NK-92 treated with Interleukin-12 subunit alpha and Interleukin-12 subunit beta, amount 100 ng/mL, for 24 hours (cell line): ENCODE measurements at regions not wholly inside any gene's neighbourhood (a gene's known extent, or its start where the extent isn't known, plus 50 kb on each side); places are given as distances from the start of the nearest gene placed in this dataset.
"Not testable (repeated sequence)": the region's sequence is repeated elsewhere in the genome, so short reads cannot be mapped to it uniquely, and the experiment has no call there.

Experiments used
- DNase-seq: peaks from one replicate; lab custom pipeline; 2025; lab: John Stamatoyannopoulos, UW

DNA sequence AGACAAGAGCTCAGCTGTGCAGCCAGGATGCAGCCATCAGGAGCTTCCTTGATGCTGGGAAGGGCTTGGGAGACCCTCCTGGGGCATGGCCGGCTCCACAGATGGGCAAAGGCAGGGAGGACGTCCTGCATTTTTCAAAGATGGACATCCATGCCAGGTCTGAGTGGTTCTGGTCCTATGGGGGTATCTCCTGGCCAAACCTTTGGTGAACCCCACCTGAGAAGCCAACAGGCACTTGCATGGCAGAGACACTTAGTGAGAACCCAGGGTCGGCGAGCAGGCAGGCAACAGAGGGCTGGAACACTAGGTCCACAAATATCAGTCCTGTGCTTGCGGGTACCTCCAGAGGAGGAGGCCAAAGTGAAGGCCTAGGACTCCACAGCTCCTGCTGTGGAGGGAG, 70.0 kb downstream of the KCTD15 start:
- DNase-seq = no peak

DNA sequence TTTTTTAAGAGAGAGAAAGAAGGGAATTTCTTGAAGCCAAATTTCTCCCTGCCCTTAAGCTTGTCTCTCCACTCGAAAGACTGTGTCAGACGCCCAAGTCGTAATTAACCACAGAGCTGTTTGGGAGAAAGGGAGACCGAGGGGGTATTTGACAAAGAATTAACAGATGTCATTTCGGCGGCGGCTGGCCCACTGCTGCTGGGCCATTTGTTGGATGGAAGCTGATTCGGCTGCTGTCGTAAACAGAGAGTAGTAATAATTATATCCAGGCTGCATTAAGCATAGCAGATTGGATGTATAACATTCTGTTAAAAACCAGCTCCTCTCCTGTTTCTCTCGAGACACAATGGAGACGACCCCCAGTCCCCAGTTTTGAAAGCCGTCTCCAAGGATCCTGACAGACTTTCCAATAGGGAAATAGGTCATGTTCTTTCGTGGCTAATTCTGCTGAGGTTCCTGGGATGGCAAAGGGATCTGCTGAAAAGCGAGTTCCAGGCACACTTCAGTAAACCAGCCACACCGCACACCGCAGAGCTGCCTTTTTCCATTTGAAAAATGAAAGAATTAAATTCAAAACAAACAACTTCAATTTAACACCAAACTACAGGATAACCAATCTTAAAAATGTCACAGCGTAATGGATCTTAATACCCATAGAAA, 71.5 kb downstream of the KCTD15 start:
- no peak for DNase-seq

DNA sequence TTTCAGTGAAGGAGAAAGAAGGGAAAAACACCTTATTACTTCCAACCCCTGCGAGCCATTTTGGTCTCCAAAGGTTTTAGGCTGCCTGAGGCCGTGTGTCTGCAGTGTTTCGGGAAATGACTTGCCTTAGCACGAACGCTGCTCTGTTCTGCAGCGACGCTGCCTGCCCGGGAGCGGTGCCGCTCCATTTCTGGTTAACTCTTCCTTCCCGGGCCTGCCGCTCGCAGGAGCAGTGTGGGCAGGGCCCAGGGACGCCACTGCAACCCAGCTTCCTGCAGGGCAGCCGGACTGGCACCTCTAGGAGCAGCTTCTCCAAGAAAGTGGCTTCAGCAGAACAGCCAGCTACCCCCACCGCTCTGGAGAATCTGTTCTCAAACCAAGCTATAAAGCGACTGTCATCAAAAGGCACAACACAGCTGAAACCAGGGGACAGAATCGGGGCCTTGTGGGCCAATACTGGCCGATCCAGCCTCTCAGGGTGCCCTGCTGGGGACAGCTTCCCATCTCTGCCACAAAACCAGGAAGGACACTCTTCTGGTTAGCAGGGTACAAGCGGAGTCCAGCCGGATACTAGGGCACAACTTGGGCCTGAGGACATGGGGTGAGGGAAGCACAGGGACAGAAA, 72.2 kb downstream of the KCTD15 start:
- no peak for DNase-seq

DNA sequence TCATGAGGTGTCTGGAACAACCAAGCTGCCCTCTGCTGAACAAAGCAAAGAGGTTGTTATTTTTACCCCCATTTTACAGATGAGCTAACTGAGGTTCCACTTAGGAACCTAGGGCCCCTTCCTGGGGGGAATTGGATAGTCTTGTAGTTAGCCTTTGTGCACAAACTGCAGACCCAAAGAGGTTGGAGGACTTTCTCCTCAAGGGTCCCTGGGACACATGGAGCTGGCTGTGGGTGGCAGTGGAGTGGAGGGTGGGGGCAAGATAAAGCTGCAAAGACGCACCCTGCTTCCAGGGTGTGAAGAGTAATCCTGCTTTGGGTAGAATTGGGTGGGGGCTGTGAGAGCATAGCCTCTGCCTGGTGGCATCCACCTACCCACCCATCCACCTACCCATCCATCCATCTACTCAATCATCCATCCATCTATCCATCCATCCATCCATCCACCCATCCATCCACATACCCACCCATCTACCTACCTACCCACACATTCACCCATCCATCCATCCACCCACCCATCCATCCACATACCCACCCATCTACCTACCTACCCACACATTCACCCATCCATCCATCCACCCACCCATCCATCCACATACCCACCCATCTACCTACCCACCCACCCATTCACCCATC, 73.7 kb downstream of the KCTD15 start:
- DNase-seq = not testable (repeated sequence)

DNA sequence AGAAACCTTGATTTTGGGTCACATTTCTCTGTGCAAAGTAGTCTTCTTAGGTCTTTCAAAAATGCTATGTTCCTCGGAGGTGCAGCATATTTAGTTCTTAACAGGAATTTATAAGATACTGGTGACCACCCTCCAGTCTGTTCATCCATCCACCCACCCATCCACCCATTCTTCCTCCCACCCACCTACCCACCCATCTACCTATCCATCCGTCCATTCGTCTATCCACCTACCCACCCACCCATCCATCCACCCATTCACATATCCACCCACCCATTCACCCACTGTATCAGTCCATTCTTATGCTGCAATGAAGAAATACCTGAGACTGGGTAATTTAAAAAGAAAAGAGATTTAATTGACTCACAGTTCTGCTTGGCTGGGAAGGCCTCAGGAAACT, 74.9 kb downstream of the KCTD15 start:
- no peak for DNase-seq

DNA sequence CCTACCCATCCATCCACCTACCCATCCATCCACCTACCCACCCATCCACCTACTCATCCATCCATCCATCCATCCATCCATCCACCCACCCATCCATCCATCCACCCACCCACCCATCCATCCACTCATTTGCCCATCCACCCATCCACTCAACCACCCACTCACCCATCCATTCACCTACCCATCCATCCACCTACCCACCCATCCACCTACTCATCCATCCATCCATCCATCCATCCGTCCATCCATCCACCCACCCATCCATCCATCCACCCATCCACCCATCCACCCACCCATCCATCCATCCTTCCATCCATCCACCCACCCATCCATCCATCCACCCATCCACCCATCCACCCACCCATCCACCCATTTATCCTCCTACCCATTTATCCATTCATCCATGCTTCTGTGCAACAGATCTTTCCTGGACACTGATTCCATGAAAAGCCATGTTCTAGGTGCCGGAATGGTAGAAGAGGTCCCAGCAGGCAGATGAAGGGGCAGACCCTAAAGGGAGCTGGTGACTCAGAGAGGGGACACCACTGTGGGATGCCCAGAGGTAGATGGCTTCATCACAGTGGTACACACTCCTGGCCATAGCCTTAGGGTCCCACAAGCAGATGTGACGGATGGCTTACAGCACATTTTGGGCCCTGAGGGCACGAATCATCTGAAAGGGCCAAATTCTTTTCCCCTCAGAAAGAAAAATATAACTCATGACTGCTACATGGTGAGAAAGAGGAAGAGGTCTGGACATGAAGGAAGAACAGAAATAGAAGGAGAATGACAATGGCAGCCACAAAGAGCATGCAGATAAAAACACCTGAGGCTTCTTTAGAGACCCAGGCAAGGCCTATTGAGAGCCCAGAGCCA, 76.0 kb downstream of the KCTD15 start:
- no peak for DNase-seq

DNA sequence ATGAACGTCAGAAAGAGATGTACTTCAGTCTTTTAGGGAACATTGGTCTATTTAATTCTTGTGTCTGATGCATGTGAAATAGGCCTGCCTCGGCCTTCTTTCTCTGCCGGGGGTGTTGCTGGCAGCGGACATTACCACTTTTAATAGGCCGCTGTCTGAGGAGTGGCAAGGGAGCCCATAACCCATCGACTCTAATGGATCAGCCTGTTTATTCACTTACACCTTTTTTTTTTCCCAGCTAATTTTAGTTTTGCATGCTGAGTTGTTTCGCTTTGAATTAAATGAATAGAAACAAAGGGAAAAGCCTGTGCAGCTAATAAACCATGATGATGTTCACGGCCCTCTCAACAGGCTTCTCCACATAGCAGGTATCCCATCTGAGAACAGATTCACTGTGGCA, 78.4 kb downstream of the KCTD15 start:
- no peak for DNase-seq

DNA sequence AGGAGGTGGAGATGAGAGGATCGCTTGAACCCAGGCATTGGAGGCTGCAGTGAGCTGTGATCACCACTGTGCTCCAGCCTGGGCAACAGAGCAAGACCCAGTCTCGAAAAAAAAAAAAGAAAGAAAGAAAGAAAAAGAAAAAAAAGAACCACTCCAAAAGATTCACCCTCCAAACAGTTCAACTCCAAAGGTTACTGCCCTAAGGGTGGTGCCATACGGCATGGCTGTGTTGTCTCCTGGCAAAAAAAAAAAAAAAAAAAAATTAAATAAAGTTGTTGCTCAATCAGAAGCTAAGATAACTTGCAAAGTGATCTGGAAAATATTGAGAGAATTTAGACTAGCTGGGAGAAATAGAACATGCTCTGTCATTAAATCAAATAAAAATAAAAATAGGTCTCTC, 79.5 kb downstream of the KCTD15 start:
- DNase-seq = no peak

DNA sequence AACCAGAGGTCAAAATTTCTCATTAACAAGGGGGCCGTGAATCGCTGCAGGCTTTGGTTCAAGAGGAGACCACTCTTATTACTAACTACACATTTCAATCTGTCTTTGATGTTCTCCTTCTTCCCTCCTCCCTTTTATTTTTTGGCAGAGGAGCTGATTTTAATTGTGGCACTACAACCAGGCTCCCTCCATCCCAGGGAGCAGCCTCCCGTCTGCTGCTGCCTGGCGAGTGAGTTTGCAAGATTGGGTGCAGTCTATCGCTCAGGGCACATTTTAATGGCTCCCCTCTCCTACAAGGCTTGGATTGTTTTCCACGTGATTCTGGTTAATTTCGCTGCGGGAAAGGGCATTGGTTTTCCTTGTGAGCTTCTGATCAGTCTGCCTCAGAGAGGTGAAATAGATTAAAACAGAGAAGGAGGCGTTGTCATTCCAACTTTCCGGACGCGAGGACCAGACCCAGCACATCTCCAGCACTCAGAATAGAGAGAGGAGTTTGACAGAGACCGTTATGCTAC, 81.4 kb downstream of the KCTD15 start:
- DNase-seq = no peak

DNA sequence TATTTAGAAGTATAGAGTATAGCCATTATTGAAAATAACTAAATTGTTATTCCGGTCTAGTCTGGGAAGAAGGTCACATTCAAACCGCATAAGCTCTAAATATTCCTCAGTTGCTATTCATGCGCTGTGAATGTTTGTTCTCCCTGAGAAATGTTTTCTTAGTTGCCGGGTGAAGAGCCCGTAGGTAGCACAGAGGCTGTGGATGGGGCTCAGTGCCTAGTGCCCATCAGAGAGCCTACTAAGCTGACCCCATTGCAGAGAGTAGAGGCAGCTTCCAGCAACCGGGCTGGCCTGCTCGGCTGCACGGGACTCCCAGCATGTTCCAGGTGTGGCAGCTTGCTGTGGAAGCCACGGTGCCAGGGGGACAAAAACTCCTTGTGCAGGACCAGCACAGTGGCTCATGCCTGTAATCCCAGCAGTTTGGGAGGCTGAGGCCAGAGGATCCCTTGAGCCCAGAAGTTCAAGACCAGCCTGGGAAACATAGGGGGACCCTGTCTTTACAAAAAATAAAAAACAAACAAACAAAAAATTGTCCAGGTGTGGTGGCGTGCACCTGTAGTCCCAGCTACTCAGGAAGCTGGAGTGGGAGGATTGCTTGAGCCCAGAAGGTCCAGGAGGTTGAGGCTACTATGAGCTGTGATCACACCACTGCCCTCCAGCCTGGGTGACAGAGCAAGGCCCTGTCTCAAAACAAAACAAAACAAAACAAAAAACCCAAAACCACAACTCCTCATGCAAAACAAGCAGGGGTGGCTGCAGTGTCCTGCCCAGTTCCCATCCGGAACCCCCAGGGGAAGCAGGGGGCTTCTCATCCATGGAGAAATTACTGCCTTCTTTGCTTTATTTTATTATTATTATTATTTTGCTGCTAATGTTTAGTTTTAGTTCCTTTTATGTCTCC, 82.5 kb downstream of the KCTD15 start:
- no peak for DNase-seq

DNA sequence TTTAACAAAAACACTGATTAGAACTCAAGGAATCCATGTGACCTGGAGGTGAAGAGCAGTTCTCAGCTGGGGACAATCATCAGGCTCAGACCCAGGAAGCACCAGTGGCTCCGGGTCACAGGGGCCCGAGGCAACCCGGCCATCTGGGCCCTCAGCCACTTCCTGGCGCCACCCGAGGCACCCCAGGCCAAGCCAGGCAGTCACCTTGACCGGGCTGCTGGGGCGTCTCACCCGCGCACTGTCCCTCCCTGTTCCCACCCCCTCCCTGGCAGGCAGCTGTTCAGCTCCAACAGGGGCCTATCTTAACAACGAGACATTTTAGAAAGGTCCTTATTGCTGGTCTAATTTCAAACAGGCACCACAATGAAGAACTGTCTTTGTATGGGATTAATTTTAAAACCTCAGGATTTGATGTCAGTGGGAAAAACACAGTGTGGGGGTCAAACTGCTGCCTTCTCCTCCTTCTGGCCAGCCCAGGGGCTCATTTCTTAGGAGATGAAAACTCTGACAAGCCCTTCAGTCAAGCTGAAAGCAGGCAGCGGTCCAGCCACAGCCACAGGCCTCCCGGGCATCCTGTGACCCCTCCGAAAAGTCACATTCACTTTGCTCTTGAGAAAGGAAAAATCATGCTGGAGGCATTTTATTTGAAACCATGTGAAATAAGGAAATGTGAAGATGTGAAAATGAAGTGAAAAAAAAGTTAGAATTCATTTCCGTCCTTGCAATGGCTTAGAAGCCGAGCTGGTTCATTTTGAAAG, 83.3 kb downstream of the KCTD15 start:
- DNase-seq = no peak

DNA sequence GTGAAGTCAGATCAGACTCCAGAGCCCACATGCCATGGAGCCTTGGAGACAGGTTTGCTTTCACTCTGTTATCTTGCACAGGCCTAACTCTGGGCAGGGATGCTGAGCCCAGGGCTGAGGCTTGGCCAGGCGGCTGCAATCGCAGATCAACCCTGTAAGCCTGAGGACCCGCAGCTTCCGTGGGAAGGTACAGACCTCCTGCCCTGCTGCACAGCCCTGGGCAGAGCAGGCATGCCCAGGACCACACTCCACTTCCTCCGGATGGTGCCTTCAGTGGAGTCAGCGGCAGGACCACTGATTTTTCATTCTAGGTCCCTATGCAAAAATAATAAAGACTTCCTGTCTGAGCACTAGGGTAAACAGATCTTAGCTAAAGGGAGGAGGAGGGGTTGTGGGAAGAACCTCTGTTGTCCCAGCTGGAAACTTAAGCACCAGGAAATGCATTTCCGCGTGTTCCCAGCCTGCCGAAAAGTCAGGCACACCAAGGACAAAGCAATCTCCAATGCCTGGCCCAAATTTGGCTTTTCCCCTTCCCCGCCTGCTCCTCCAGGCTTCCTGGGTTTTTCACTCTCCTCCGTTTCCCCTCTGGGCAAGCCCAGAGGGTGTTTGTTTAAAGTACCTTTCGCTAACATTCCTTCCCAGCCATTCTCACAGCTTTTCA, 87.3 kb downstream of the KCTD15 start:
- DNase-seq = no peak

DNA sequence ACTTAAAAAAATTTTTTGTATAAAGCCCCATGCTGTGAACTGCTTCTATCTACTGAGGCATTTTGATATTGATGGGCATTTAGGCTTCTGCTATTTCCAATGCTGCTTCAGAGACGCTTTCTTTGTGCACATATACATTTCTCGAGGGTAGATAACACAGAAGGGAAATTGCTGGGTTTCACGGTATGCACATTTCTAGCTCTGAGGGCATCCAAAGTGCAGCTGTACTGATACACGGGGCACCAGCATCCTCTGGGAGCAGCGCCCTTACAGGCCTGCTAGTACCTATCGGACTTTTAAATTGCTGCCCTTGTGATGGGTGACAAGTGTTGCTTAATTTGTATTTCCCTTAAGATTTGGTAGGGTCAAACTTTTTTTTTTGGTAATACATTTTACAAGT, 88.6 kb downstream of the KCTD15 start:
- DNase-seq = no peak

DNA sequence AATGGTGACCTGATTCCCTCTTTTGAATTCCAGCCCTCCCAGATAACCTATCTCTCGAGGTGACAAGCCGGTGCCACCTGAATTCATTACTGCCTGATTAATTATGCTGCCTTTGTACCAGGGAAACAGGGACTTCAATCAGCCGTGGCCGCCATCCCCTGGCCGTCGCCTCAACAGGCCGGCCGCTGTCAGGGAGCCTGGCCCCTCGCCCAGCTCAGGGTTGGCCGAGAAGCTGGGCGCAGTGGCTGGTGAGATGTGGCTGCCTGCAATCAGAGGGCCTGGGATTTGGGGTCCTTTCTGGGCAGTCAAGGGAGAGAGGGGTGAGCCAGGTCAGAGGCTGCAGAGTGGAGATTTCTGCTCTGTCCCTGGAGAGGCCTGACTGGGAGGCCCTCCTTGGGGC, 91.2 kb downstream of the KCTD15 start:
- DNase-seq = no peak

DNA sequence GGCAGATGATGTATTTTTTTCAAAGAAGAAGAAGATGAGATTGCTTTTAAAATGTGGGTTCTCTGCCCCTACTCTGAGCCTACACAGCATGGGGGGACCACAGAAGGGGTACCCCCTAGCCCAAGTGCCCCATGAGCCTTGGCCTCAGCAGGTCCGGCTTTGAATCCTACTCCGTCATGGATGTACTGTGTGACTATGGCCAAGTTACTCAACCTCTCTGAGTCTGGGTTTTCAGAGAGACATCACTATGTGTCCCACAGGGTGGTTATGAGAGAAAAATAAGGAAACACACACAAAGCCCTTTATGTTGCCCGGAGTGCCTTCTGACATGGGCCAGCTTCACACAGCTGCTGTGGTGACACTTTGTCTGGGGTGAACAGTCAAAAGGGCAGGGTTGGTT, 92.0 kb downstream of the KCTD15 start:
- DNase-seq = no peak

DNA sequence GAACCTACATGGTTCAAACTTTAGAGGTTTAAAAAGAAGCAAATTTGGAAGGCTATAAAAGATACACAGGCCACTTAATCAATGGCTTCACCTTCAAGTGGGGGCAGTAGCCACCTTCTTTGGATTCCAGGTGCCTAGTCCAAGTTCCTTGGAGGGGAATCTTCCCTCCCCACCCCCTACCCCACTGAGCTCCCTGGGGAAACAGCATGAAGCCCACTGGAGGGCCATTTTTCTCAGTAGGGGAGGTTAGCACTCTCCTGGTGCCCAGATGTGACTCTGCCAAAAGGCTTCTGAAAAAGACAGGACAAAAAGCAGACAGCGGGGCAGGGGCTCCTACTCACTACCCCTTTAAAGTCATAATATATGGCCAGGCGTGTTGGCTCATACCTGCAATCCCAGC, 93.9 kb downstream of the KCTD15 start:
- no peak for DNase-seq

DNA sequence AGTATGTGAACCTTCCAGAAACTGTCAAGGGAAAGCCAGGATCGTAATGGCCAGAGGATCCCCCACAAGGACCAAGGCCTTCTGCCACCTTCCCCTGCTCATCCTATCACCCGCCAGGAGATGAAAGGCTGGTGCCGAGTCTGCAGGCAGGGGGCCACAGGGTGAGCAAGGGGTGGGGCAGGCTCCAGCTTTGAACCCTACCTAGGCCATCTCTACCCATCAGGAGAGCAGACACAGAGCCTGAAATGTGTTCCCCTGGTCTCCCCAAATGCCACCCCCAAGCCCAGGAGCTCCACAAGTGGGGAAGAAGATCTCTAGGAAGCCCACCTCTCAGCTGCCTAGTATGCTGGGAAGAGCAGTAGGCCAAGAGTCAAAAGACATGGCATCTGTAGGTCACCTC, 95.1 kb downstream of the KCTD15 start:
- no peak for DNase-seq

DNA sequence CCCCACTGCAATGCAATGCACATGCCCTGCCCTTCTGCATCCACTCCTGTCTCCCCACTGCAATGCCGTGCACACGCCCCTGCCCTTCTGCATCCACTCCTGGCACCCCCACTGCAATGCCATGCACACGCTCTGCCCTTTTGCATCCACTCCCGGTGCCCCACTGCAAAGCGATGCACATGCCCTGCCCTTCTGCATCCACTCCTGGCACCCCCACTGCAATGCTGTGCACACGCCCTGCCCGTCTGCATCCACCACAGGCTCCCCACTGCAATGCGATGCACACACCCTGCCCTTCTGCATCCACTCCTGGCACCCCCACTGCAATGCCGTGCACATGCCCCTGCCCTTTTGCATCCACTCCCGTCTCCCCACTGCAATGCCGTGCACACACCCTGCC, 98.1 kb downstream of the KCTD15 start:
- no peak for DNase-seq

DNA sequence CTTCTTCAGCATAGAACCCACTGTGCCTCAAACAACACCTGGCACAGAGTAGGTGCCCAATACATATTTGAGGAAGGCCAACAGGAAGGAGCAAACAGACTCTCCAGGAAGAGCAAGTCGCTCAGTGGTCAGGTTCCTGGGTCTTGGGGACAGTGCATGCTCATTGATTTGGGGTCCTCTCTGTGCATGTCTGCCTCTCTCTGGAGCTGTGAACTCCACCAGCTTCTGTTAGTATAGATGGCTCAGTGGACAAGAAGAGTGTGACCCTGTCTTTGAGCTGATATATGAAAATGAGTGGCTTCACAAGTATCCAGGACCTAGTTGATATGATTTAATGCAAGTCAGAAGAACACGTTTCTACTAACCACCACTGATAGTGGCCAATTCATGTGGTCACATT, 98.7 kb downstream of the KCTD15 start:
- DNase-seq = no peak

DNA sequence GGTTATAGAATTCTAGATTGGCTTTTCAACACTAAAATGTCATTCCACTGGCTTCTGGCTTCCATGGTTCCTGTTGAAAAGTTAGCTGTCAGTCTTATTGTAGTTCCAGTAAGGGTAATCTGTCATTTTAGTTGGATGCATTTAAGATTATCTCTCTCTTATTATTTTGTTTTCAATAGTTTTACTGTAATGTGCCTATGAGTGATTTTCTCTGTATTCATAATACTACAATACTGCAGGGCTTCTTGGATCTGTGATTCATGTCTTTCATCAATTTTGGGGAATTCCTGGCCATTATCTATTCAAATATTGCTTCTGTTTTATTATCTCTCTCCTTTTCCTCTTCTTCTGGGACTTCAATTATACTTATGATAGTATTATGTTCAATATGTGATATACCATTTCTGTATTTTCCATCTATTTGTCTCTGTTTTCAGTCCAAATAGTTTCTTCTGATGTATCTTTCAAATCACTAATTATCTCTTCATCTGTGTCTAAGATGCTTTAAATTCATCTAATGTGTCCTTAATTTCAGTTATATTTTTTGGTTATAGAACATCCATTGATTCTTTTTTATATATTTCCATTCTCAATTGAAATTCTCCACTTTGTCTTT, 101.5 kb downstream of the KCTD15 start:
- no peak for DNase-seq
